HepG2 (cell line): ENCODE measurements at regions not wholly inside any gene's neighbourhood (a gene's known extent, or its start where the extent isn't known, plus 50 kb on each side); places are given as distances from the start of the nearest gene placed in this dataset.

ENCODE experiments used
- ATAC-seq: fragments of 200-7000 bp; cut with Tn5 transposase; 3 replicates; pipeline ENCODE4 v1.9.1; 2020; ENCODE audit warnings: mild to moderate bottlenecking, moderate library complexity
- BruUV-seq: library from RNA; stranded (reverse); fragments of 400-500 nt; replicated peaks from 2 replicates; lab custom pipeline; 2021; lab: Mats Ljungman, UMichigan
- CTCF ChIA-PET: fragments of 300-600 bp; formaldehyde crosslinking; extraction: SDS; loops from one replicate; lab custom pipeline; 2021; ENCODE audit warnings: low total read pairs, inconsistent platforms, low intra/inter-chr PET ratio; lab: Yijun Ruan, JAX
- POLR2A ChIA-PET: fragments of 350-600 bp; sonication (Branson Sonifier 250); formaldehyde crosslinking; loops from one replicate; lab custom pipeline; 2020; ENCODE audit warnings: antibody characterized with exemption, inconsistent platforms; lab: Yijun Ruan, JAX
- DNase-seq: peaks from one replicate; pipeline ENCODE4 v3.0.0-alpha.2; 2015; ENCODE audit warnings: low spot score
- FAIRE-seq: peaks from 3 replicates; lab custom pipeline; 2011; peaks lifted over from hg19 to GRCh38; lab: Jason Lieb, UNC
- H2AFZ ChIP-seq: one replicate; pipeline ENCODE4 v1.6.1; 2011; ENCODE audit warnings: low read length, inconsistent platforms
- H3K27ac ChIP-seq: fragments of 300-600 bp; 3 replicates; pipeline ENCODE4 v1.8.0; 2011; ENCODE audit warnings: mixed run types, mild to moderate bottlenecking, mixed read lengths, low read length, inconsistent platforms; ENCODE audit not compliant: insufficient read depth; ENCODE audit errors: extremely low read length
- H3K27me3 ChIP-seq, 2 experiments: fragments of 200-600 bp in 1 of 2; 2 replicates in 1 of 2; 3 replicates in 1 of 2; pipeline versions ENCODE4 v1.6.0 to v1.8.0; 2011; ENCODE audit warnings: low read length in 2 of 2, mild to moderate bottlenecking in 2 of 2, moderate library complexity in 2 of 2, inconsistent platforms in 1 of 2; ENCODE audit not compliant: insufficient read depth in 2 of 2, control insufficient read depth in 1 of 2
- H3K36me3 ChIP-seq, 2 experiments: fragments of 200-600 bp in 1 of 2; replicated peaks in 1 of 2; 2 replicates in 1 of 2; 3 replicates in 1 of 2; pipeline versions ENCODE4 v1.5.1 to v1.8.0; 2011; ENCODE audit warnings: low read length in 2 of 2, inconsistent platforms in 1 of 2; ENCODE audit not compliant: insufficient read depth in 2 of 2, control insufficient read depth in 1 of 2
- H3K4me1 ChIP-seq: 2 replicates; pipeline ENCODE4 v1.5.1; 2012; ENCODE audit warnings: low read length, inconsistent platforms; ENCODE audit not compliant: insufficient read depth
- H3K4me2 ChIP-seq: 2 replicates; pipeline ENCODE4 v1.6.0; 2011; ENCODE audit warnings: low read depth, low read length, inconsistent platforms
- H3K4me3 ChIP-seq, 3 experiments: fragments of 200-600 bp in 1 of 3; sonication (generic), shearing (Covaris generic) in 1 of 3; replicated peaks in 1 of 3; 2 replicates each; pipeline ENCODE4 v1.5.1; 2011 to 2016; ENCODE audit warnings: low read length in 3 of 3, inconsistent platforms in 2 of 3, low read depth in 2 of 3, mild to moderate bottlenecking in 2 of 3, control low read depth in 1 of 3, mixed read lengths in 1 of 3; ENCODE audit not compliant: insufficient read depth in 1 of 3
- H3K79me2 ChIP-seq: one replicate; pipeline ENCODE4 v1.6.1; 2011; ENCODE audit warnings: low read length, inconsistent platforms; ENCODE audit not compliant: insufficient read depth
- H3K9ac ChIP-seq: 2 replicates; pipeline ENCODE4 v1.6.0; 2011; ENCODE audit warnings: mild to moderate bottlenecking, low read depth, low read length, inconsistent platforms; ENCODE audit not compliant: insufficient read depth
- H3K9me3 ChIP-seq: 2 replicates; pipeline ENCODE4 v1.5.1; 2012; ENCODE audit warnings: mild to moderate bottlenecking, low read length
- H4K20me1 ChIP-seq: 2 replicates; pipeline ENCODE4 v1.6.0; 2011; ENCODE audit warnings: inconsistent platforms, mild to moderate bottlenecking, low read length, moderate library complexity; ENCODE audit not compliant: insufficient read depth
- AGO2 ChIP-seq: fragments of 200-400 bp; formaldehyde crosslinking; optimal IDR thresholded peaks from 2 replicates; pipeline ENCODE3; 2017; ENCODE audit warnings: mild to moderate bottlenecking, low read depth, low read length, moderate library complexity
- ARNT2 ChIP-seq: sonication (generic); formaldehyde crosslinking; IDR thresholded peaks from 2 replicates; pipeline ENCODE4 v1.8.0; 2022; ENCODE audit warnings: mild to moderate bottlenecking, low read depth, missing genetic modification reagents, moderate library complexity
- BCL6 ChIP-seq: IDR thresholded peaks from 2 replicates; pipeline ENCODE4 v1.6.1; 2016; ENCODE audit warnings: missing genetic modification reagents, missing compliant biosample characterization
- BORCS8-MEF2B ChIP-seq: sonication (generic); formaldehyde crosslinking; IDR thresholded peaks from 2 replicates; pipeline ENCODE4 v1.8.0; 2022; ENCODE audit warnings: mild to moderate bottlenecking, missing genetic modification reagents
- CREBL2 ChIP-seq: sonication (generic); formaldehyde crosslinking; IDR thresholded peaks from 2 replicates; pipeline ENCODE4 v1.8.1; 2023; ENCODE audit warnings: missing genetic modification reagents, mild to moderate bottlenecking, borderline replicate concordance
- FUBP1 ChIP-seq: sonication (generic); formaldehyde crosslinking; IDR thresholded peaks from 2 replicates; pipeline ENCODE4 v1.5.1; 2020; ENCODE audit warnings: missing genetic modification reagents, mild to moderate bottlenecking, borderline replicate concordance
- MTA3 ChIP-seq: sonication (generic); formaldehyde crosslinking; IDR thresholded peaks from 2 replicates; pipeline ENCODE4 v1.4.0; 2020; ENCODE audit warnings: missing genetic modification reagents
- NFYB ChIP-seq: sonication (generic); formaldehyde crosslinking; IDR thresholded peaks from 2 replicates; pipeline ENCODE4 v1.4.0; 2020; ENCODE audit warnings: missing genetic modification reagents
- NR1H2 ChIP-seq: sonication (generic); formaldehyde crosslinking; IDR thresholded peaks from 2 replicates; pipeline ENCODE4 v1.8.1; 2022; ENCODE audit warnings: low read depth, missing genetic modification reagents, borderline replicate concordance
- POGZ ChIP-seq: sonication (generic); formaldehyde crosslinking; IDR thresholded peaks from 2 replicates; pipeline ENCODE4 v1.4.0; 2020; ENCODE audit warnings: mild to moderate bottlenecking, missing genetic modification reagents
- XBP1 ChIP-seq: sonication (generic); formaldehyde crosslinking; IDR thresholded peaks from 2 replicates; pipeline ENCODE4 v1.5.0; 2020; ENCODE audit warnings: missing genetic modification reagents
- ZFP37 ChIP-seq: sonication (generic); formaldehyde crosslinking; IDR thresholded peaks from 2 replicates; pipeline ENCODE4 v1.4.0; 2020; ENCODE audit warnings: missing genetic modification reagents, borderline replicate concordance
- ZNF282 ChIP-seq: fragments of 450-650 bp; IDR thresholded peaks from 2 replicates; pipeline ENCODE4 v1.6.1; 2018; ENCODE audit not compliant: partially characterized antibody
- ZNF446 ChIP-seq: sonication (generic); formaldehyde crosslinking; IDR thresholded peaks from 2 replicates; pipeline ENCODE4 v1.5.0; 2020; ENCODE audit warnings: mild to moderate bottlenecking, missing genetic modification reagents
- WGBS: methylation state at CpG from one replicate; pipeline ENCODE4 v1.1.6; 2017; ENCODE audit warnings: low lambda C conversion rate; 5-methylcytosine and 5-hydroxymethylcytosine counted together
- in situ Hi-C: cut with HindIII; loops from 2 replicates; pipeline ENCODE4 v1.10.0; 2017; ENCODE audit warnings: low pct_unique_long_range_greater_than_20kb; ENCODE audit not compliant: extremely low pct_ligation_motif_present
- intact Hi-C: fragments of 100-400 bp; cut with micrococcal nuclease; formaldehyde crosslinking; loops from one replicate; pipeline ENCODE4 v1.10.0; 2022; ENCODE audit not compliant: unreplicated experiment
- TF ChIP-seq, protein P1 (sequence below): sonication (generic); formaldehyde crosslinking; IDR thresholded peaks from 2 replicates; pipeline ENCODE4 v1.4.0; 2020; ENCODE audit warnings: missing genetic modification reagents
- TF ChIP-seq, protein P2 (sequence below): sonication (generic); formaldehyde crosslinking; IDR thresholded peaks from 2 replicates; pipeline ENCODE4 v1.8.0; 2022; ENCODE audit warnings: mild to moderate bottlenecking, missing genetic modification reagents, borderline replicate concordance
- TF ChIP-seq, protein P3 (sequence below): sonication (generic); formaldehyde crosslinking; IDR thresholded peaks from 2 replicates; pipeline ENCODE4 v1.4.0; 2020; ENCODE audit warnings: mild to moderate bottlenecking, missing genetic modification reagents

- TF ChIP-seq, protein P1, sequence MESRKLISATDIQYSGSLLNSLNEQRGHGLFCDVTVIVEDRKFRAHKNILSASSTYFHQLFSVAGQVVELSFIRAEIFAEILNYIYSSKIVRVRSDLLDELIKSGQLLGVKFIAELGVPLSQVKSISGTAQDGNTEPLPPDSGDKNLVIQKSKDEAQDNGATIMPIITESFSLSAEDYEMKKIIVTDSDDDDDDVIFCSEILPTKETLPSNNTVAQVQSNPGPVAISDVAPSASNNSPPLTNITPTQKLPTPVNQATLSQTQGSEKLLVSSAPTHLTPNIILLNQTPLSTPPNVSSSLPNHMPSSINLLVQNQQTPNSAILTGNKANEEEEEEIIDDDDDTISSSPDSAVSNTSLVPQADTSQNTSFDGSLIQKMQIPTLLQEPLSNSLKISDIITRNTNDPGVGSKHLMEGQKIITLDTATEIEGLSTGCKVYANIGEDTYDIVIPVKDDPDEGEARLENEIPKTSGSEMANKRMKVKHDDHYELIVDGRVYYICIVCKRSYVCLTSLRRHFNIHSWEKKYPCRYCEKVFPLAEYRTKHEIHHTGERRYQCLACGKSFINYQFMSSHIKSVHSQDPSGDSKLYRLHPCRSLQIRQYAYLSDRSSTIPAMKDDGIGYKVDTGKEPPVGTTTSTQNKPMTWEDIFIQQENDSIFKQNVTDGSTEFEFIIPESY, result no peak
These were observed 73.3 kb upstream of the RALGPS2 start (continued) for GRCh38 chr1:178651742-178652141.

DNA sequence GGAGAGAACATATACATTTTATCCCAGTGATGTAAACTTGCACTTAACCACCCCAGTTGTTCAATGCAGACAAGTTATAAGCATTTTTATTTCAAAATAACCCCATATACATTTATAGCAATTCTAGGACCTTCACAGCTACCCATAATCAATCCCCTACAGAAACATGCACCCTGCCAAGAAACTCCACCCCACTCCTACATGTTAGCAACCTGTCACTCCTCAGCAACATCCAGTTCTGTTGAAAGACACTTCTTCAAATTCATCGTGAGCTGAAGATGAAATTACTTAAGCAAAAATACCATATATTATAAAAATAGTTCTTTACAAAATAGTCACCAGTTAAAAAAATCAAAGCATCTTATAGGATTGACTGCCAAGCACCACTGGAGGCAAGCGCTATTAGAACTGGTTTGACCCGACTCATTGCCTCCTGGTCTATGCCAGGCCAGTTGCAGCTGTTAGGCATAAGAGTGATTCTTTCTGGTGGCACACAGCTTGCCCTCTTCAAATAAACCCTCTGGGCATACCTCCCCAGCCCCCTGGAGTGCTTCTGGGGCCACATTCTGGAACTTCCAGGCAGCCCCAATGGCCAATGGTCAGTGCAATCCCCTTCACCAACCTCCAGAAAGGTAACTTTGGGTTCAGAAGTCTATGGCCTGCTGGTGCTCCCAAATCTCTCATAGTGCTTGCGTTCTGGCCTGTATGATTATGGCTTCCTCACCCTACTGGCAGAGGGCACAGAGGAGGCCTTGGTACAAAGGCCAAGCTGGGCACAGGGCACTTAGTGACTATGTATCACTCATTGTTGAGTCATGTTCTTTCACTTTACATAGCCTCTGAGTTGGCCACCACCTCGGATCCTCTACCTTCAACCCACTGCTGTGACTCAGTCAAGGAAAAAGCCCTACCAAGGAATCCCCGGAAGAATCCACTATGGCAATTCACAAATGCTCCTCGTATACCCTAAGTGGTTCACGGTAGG is 72.2 kb upstream of the RALGPS2 start:
- Histone ChIP-seq H3K79me2 (no peaks in the 10 kb centered on the region), H3K9me3 (no peaks in the 10 kb centered on the region), H3K36me3 (no peaks in the 10 kb centered on the region), H2AFZ (no peak overlapping the region), H3K4me2 (no peak overlapping the region), H3K4me1 (peaks cover 22% of the 10 kb centered on the region), H3K9ac (no peak overlapping the region), H3K27me3 (no peaks in the 10 kb centered on the region; a peak in 1 of 5 replicates), H4K20me1 (no peaks in the 10 kb centered on the region), H3K4me3 (no peak overlapping the region), H3K27ac (no peak overlapping the region)
- 65% methylated on average over 7 of the region's 8 CpGs for WGBS
- ChIA-PET POLR2A (no interaction called here), CTCF (no interaction called here)
- ATAC-seq (no peak), DNase-seq (no peak), FAIRE-seq (no peak)
- BruUV-seq, result no TSS peak
- intact Hi-C loops, result no loop called here
- in situ Hi-C loops, result no loop called here
- TF ChIP-seq MTA3 (CRISPR knock-in tag) (no peak), POGZ (CRISPR knock-in tag) (no peak), NFYB (CRISPR knock-in tag) (no peak), ZFP37 (no peak), AGO2 (no peak), CREBL2 (CRISPR knock-in tag) (no peak), BCL6 (no peak), ZNF282 (no peak), XBP1 (CRISPR knock-in tag) (no peak), ZNF446 (CRISPR knock-in tag) (no peak), NR1H2 (CRISPR knock-in tag) (no peak), BORCS8-MEF2B (CRISPR knock-in tag) (no peak), FUBP1 (CRISPR knock-in tag) (no peak), ARNT2 (CRISPR knock-in tag) (no peak)
- TF ChIP-seq, protein P2, sequence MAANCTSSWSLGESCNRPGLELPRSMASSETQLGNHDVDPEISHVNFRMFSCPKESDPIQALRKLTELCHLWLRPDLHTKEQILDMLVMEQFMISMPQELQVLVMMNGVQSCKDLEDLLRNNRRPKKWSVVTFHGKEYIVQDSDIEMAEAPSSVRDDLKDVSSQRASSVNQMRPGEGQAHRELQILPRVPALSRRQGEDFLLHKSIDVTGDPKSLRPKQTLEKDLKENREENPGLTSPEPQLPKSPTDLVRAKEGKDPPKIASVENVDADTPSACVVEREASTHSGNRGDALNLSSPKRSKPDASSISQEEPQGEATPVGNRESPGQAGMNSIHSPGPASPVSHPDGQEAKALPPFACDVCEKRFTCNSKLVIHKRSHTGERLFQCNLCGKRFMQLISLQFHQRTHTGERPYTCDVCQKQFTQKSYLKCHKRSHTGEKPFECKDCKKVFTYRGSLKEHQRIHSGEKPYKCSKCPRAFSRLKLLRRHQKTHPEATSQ (CRISPR knock-in tag), result no peak
- TF ChIP-seq, protein P3, sequence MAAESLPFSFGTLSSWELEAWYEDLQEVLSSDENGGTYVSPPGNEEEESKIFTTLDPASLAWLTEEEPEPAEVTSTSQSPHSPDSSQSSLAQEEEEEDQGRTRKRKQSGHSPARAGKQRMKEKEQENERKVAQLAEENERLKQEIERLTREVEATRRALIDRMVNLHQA (CRISPR knock-in tag), result no peak
